22Rv1 (cell line): ENCODE measurements at regions not wholly inside any gene's neighbourhood (a gene's known extent, or its start where the extent isn't known, plus 50 kb on each side); places are given as distances from the start of the nearest gene placed in this dataset.

Experiments
- H3K27ac ChIP-seq: fragments of 450-650 bp; 2 replicates; pipeline ENCODE4 v1.5.1; 2017
- ZFX ChIP-seq: fragments of 450-650 bp; IDR thresholded peaks from 2 replicates; pipeline ENCODE4 v1.6.1; 2017; ENCODE audit warnings: antibody characterized with exemption, borderline replicate concordance
- TF ChIP-seq, protein P1 (sequence below): fragments of 450-650 bp; IDR thresholded peaks from 2 replicates; pipeline ENCODE4 v1.5.1; 2017; ENCODE audit warnings: mild to moderate bottlenecking

DNA sequence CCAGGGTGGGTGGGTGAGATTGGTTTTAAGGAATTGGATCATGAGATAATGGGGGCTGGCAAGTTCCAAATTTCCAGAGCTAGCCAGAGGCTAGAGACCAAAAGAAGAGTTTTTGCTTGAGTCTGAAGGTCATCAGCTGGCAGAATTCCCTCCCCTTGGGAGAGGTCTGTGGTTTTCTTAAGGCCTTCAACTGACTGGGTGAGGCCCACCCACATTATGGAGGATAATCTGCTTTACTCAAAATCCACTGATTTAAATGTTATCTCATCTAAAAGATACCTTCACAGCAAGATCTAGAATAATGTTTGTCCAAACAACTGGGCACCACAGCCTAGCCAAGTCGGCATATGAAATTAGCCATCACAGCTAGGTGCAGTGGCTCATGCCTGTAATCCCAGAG lies 156.4 kb downstream of the URB2 start:
- no peak for TF ChIP-seq ZFX
- TF ChIP-seq, protein P1, sequence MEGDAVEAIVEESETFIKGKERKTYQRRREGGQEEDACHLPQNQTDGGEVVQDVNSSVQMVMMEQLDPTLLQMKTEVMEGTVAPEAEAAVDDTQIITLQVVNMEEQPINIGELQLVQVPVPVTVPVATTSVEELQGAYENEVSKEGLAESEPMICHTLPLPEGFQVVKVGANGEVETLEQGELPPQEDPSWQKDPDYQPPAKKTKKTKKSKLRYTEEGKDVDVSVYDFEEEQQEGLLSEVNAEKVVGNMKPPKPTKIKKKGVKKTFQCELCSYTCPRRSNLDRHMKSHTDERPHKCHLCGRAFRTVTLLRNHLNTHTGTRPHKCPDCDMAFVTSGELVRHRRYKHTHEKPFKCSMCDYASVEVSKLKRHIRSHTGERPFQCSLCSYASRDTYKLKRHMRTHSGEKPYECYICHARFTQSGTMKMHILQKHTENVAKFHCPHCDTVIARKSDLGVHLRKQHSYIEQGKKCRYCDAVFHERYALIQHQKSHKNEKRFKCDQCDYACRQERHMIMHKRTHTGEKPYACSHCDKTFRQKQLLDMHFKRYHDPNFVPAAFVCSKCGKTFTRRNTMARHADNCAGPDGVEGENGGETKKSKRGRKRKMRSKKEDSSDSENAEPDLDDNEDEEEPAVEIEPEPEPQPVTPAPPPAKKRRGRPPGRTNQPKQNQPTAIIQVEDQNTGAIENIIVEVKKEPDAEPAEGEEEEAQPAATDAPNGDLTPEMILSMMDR = no peak

DNA sequence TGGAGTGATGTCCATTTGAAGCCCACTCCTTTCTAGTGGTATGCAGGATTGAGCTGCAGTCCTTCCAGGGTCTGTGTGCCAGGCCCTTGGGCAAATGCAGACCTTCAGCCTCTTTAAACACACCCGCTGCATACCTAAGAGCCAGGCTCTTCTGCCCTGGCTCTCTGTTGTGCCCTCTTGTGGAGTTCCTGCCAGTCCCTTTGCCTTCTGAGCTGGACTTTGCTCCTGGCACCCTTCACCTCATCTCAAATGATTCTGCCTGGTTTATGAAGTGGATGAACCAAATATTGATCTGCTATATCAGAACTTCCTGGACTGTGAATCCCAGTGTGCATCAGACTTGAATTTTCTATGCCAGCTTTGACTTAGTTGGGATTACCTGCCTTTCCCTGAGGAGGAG lies 158.8 kb downstream of the URB2 start:
- TF ChIP-seq, protein P1 = peak; percentile 15; the same call in 1 of the 2 replicates
- TF ChIP-seq ZFX = no peak

More for the DNA sequence above, 156.4 kb downstream of the URB2 start:
- H3K27ac ChIP-seq = no peak overlapping the region

DNA sequence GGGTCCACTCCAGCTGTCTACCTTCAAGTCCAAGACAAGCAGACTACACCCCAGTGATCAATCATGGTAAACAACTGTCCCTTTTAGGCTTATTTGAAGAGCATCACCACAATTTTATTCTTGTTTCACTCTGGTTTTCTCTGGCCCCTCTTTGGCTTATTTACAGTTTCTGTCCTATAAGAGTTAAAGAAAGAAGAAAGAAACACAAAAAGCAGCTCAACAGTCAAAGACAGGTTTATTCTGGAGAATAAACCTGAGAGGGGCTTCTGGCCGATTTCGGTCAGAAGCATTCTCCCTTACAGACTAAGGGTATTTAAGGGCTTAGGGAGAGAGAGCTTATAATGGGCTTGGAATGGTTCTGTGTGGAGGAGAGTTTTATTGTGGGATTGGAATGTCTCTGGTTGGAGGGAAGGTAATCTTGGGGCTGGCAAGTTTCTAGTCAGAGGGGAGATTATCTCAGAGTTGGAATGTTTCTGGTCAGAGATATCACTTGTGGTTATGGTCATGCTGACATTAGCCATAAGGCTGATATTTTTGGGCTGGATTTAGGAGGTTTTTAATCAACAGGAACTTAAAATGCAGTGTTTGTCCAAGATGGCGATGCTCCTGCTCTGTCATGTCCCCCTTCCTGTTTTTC lies 161.0 kb downstream of the URB2 start:
- TF ChIP-seq ZFX = no peak
- TF ChIP-seq, protein P1 = no peak
- no peak overlapping the region for H3K27ac ChIP-seq

More for the DNA sequence above, 158.8 kb downstream of the URB2 start:
- H3K27ac ChIP-seq = no peak overlapping the region

DNA sequence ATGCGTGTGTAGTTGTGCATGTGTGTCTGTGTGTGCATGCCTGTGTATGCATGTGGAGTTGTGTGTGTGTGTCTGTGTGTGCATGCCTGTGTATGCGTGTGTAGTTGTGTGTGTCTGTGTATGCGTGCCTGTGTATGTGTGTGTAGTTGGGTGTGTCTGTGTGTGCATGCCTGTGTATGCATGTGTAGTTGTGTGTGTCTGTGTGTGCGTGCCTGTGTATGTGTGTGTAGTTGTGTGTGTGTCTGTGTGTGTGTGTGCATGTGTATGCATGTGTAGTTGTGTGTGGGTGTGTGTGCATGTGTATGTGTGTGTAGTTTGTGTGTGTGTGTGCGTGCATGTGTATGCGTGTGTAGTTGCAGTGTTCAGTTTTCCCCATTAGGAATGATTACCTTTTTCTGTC lies 162.0 kb downstream of the URB2 start:
- H3K27ac ChIP-seq = no peak overlapping the region
- TF ChIP-seq, protein P1 = no peak
- no peak for TF ChIP-seq ZFX

DNA sequence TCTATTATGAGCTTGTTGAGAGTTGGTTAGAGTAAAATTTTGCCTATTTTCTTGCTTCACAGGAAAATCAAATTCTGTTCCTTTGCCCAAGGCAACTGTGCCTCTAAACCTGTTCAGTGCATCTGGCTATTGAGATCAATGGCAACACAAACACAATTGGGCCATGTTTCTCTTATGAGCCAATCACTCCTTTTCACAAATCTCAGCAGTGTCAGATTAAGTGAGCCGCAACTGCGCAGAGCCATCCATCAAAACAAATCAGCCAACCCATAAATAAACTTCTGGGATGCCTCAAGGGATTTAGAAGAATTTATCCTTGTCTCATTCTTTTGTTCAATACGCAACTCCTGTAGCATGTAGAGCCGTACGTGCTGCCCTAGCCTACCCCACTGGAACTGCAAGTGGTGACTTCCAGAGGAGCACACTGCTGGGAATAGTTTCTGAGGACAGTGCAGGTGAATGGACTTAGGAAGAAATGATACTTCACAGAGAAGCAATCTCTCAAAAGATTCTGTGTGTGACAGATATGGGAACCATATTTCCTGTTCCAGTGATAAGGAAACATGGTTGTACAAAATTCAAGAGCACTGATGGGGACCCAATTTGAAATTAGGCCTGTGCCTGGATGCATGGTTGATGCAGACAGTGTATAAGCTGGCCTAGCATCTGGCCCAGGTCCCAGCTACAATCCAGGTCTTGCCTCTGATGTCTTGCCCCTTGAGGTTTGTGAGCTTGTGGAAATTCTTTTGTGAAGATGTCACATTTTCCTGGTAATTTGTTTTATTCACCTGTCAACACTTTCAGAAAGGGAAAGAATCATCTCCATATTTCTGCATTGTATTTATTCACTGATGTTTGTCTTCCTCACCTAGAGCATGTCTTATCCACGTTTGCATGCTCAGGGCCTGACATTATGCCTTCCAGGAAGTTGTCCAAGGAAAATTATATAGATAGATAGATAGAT lies 166.2 kb downstream of the URB2 start:
- TF ChIP-seq, protein P1 = no peak
- H3K27ac ChIP-seq = no peak overlapping the region

DNA sequence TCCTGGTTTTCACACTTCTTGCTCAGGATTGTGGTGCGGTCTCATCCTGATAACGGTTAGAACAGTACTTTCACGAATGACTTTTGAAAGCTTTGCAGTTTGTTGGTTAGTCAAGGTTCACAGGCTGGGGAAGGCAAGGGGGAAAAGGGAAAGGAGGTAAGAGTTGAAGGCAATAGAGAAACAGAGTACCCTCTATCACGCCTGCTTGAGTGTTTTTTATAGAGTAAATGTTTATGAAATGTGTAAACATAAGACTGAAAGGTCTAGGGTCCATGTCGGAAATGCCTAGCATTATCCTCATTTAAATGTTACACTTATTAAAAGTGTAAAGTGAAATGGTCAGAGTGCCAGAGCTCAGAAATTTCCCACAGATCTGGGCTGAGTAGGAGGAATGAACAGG lies 167.4 kb downstream of the URB2 start:
- TF ChIP-seq, protein P1 = no peak
- no peak for TF ChIP-seq ZFX
- no peak overlapping the region for H3K27ac ChIP-seq

DNA sequence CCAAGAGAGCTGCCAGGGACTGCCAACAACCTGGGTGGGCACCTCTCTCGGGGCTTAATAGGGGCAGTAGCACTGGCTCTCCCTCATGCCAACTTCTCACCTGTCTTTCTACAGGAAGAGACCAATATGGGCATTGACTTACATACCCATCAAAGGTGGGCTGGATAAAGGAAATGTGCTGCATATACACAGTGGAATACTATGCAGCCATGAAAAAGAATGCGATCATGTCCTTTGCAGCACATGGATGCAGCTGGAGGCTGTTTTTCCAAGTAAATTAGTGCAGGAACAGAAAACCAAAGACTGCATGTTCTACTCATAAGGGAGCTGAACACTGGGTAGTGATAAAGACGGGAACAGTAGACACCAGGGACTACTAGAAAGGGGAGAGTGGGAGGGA lies 172.5 kb downstream of the URB2 start:
- no peak for TF ChIP-seq ZFX
- TF ChIP-seq, protein P1 = no peak
- H3K27ac ChIP-seq = no peak overlapping the region
